OCI-LY3 (cell line): ENCODE measurements at regions not wholly inside any gene's neighbourhood (a gene's known extent, or its start where the extent isn't known, plus 50 kb on each side); places are given as distances from the start of the nearest gene placed in this dataset.

ENCODE experiments used
- CTCF ChIP-seq: fragments of 200-600, 300-600 bp; sonication (generic); IDR thresholded peaks from 2 replicates; pipeline ENCODE4 v1.5.1; 2014; ENCODE audit warnings: antibody characterized with exemption, low read length, low read depth
- EZH2phosphoT487 ChIP-seq: fragments of 200-600 bp; shearing (Covaris generic); IDR thresholded peaks from 2 replicates; pipeline ENCODE4 v1.6.1; 2018; ENCODE audit warnings: antibody characterized with exemption, mixed run types, low read depth

- TF ChIP-seq CTCF, result no peak
- no peak for TF ChIP-seq EZH2phosphoT487
Observed at GRCh38 chr3:187921391-187922074, 176.3 kb upstream of the BCL6 start.
